GM12874 (cell line): ENCODE measurements at regions not wholly inside any gene's neighbourhood (a gene's known extent, or its start where the extent isn't known, plus 50 kb on each side); places are given as distances from the start of the nearest gene placed in this dataset.

ENCODE experiments used
- CTCF ChIP-seq: IDR thresholded peaks from 2 replicates; pipeline ENCODE4 v1.5.1; 2011; ENCODE audit warnings: low read depth, mild to moderate bottlenecking, control low read depth, low read length, moderate library complexity; ENCODE audit not compliant: insufficient read depth

DNA sequence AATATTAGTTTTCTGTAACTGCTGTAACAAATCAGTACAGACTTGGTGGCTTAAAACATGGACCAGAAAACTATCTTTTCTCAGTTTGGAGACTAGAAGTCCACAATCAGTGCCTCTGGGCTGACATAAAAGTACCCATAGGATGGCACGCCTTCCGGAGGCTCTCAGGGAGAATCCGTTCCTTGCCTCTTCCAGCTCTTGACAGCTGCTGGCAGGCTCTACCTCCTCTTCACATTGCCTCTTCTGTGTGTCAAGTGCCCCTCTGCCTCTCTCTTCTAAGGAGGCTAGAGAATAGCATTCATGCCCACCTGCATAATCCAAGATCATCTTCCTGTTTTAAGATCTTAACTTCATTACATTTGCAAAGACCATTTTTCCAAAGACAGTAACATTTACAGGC lies 1194.2 kb downstream of the EFNB2 start:
- no peak for TF ChIP-seq CTCF

DNA sequence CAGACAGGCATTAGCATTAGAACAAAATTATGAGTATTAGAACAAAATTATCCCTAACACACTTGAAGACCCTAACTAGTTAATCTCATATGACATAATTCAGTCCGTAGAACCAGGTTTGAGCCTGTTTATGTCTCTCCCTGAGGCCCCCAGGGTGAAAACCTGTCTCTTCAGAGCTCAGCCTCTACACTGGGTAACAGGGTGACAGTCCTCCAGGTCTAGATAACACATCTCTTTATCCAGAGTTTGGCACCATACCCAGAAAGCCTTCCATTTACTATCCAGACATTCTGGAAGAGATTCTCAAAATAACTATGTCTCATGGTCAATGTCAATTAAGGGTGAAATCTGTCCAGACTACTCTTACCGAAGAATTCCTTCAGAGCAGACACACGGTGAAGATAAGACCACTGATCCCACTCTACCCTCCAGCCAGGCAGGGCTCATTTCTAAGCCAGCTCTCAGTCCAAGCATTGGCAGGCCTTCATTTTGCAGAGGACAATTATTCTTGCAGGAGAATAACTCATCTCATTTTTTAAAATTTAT lies 1195.3 kb downstream of the EFNB2 start:
- TF ChIP-seq CTCF, result no peak

DNA sequence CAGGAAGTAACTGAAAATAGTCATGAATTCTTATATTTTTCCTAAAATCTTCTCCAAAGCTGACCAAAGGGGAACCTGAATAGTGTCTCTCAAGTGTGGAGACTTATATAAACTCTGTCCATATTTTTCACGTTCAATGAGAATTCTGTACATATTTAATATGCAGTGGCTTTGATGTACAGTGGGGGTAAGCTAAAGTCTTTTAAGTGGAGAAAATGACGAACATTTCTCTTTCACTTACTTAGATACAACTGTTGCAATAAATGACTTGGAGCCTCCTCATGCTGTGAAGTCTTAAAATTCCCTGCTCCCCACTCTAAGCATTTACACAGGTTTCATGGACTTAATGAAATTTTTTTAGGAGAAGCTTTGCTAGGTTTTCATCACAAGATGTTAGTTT lies 1196.7 kb downstream of the EFNB2 start:
- no peak for TF ChIP-seq CTCF

GRCh38 chr13:105338006-105338405 lies 1197.5 kb downstream of the EFNB2 start:
- TF ChIP-seq CTCF, result no peak

DNA sequence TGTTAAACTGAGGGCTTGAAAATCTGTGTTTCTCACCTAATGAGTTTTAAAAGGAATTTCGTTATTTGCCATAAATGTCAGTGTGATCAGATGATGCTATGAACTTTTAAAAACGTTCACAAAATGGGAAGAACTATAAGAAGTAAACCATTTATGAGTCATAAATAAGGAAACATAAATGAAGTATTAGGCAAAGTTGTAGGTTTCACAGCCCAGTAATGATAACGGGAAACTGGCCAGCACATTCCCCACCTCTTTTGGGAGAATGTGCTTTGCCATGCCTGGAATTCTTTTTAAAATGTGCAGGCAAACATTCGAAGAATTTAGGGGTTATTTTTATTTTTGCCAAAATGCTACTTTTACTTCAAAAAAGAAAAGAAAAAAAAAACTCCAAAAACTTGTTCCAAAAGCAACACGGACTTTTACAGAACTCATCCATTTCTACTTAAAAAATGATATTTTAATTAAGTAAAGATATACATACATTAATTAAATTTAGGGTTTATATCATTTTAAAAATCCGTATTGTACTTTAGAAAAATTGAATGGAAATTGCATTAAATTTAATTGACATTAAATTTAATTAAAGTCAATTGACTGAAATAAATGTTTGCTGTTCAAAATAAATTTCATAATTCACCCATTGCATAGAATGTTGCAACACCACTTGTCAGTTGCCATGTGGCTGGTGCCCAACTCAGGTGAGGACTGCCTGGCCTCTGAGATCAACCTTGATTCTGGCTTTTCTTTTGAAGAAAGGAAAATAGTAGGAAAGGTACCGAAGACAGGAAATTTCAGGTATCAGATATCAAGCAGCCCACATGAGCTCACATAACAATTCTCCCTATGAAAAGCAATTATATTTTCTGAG lies 1198.5 kb downstream of the EFNB2 start:
- no peak for TF ChIP-seq CTCF

GRCh38 chr13:105334211-105334610 lies 1201.3 kb downstream of the EFNB2 start:
- TF ChIP-seq CTCF, result no peak

DNA sequence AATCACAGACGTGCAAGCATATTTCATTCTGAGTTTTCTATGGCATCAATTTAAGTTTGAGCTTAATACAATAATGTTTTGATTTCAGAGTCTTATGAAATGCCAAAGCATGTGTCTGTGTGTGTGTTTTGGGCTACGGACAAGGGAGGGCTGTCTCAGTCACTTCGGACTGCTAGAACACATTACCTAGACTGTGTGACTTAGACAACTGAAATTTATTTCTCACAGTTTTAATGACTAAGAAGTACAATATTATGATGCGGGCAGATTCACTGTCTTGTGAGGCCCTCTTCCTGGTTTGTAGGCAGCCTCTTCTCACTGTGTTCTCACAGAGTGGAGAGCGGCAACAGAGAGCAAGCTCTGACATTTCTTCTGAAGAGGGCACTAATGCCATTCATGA lies 1202.0 kb downstream of the EFNB2 start:
- no peak for TF ChIP-seq CTCF
